GM12864 (cell line): ENCODE measurements at regions not wholly inside any gene's neighbourhood (a gene's known extent, or its start where the extent isn't known, plus 50 kb on each side); places are given as distances from the start of the nearest gene placed in this dataset.

Source experiments
- DNase-seq: peaks from one replicate; pipeline ENCODE4 v3.0.0-alpha.2; 2011; ENCODE audit warnings: low read depth
- H3K4me3 ChIP-seq: 2 replicates; pipeline ENCODE4 v1.5.1; 2011; ENCODE audit warnings: mild to moderate bottlenecking, low read depth, low read length, control low read depth
- TF ChIP-seq, protein P1 (sequence below): IDR thresholded peaks from 2 replicates; pipeline ENCODE4 v1.5.1; 2011; ENCODE audit warnings: low read depth, mild to moderate bottlenecking, moderate library complexity, low read length, control low read depth, inconsistent platforms; ENCODE audit errors: missing control alignments

DNA sequence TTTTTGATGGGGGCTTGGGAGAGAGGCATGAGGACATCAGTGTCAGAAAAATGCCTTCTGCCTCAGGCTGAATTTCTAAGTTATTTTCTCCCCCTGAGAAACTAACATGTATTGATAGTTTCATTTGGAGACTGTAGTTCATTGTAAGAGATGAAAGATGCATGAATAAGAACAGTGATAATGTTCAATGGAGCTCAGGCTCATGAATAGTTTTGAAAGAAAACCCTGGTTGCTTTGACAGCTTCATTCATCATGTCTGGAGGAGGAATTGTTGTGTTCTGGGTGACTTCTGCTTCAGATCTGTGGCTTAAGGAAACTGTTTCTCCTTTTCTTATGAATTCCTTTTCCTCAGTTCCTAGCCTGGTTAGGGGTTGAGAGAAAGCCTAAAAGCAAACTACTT is 204.0 kb upstream of the LRRC3B start:
- TF ChIP-seq, protein P1, sequence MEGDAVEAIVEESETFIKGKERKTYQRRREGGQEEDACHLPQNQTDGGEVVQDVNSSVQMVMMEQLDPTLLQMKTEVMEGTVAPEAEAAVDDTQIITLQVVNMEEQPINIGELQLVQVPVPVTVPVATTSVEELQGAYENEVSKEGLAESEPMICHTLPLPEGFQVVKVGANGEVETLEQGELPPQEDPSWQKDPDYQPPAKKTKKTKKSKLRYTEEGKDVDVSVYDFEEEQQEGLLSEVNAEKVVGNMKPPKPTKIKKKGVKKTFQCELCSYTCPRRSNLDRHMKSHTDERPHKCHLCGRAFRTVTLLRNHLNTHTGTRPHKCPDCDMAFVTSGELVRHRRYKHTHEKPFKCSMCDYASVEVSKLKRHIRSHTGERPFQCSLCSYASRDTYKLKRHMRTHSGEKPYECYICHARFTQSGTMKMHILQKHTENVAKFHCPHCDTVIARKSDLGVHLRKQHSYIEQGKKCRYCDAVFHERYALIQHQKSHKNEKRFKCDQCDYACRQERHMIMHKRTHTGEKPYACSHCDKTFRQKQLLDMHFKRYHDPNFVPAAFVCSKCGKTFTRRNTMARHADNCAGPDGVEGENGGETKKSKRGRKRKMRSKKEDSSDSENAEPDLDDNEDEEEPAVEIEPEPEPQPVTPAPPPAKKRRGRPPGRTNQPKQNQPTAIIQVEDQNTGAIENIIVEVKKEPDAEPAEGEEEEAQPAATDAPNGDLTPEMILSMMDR, result no peak
- H3K4me3 ChIP-seq, result no peak overlapping the region
- no peak for DNase-seq

DNA sequence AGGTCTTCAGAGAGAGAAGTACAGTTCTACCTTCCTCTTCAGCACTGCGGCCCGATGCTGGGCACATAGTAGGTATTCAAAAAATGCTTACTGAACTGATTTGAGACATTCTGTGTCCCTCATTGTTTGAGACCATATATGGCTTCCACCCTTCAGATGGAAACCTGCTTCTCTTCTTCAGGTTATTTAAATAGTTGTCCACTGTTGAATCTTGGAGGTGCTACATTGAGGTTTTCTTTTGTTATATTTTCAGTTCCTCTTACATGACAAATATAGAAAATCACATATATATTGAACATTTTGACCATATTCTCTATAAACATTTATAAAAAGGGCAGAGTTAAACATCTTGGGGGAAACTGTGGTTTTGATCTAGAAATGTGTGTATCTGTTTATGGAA is 200.2 kb upstream of the LRRC3B start:
- TF ChIP-seq, protein P1, result no peak
- H3K4me3 ChIP-seq, result no peak overlapping the region
- DNase-seq, result no peak

DNA sequence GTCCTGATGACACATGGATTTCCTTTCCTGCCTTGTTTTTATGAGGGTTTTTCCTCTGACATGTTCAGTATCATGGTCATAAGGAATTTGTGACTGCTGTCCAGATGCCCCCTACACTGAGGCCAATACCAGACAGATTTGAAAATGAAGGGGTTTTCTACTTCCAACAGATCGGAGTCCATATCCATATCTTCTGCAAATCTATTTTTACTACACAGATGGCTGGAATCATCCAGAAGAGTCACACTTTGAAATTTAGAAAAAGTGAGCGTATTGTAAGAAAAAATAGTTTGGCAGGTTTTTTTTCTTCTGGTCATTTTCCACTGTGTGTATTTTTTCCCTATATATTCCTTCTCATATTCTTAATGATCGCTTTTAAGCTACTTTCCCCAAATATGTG is 197.5 kb upstream of the LRRC3B start:
- no peak overlapping the region for H3K4me3 ChIP-seq
- TF ChIP-seq, protein P1, result no peak
- DNase-seq, result no peak

DNA sequence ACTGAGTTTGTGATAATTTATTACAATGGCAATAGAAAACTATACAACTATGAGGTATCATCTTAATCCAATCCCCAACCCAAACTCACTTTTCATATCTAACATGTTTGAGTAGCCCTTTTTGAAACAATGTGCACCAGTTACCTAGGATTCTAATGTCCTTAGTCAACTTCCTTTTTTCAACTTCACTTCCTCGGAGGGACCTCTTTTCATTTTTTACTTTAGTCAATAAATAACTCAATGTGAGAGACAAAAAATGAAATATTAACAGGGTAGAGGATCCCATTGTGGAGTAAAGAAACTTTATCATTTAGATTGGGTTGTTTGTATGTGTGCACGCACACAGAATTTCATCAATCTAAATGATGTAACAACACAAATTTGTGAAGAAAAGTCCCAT is 193.6 kb upstream of the LRRC3B start:
- H3K4me3 ChIP-seq, result no peak overlapping the region
- DNase-seq, result no peak
- TF ChIP-seq, protein P1, result no peak

DNA sequence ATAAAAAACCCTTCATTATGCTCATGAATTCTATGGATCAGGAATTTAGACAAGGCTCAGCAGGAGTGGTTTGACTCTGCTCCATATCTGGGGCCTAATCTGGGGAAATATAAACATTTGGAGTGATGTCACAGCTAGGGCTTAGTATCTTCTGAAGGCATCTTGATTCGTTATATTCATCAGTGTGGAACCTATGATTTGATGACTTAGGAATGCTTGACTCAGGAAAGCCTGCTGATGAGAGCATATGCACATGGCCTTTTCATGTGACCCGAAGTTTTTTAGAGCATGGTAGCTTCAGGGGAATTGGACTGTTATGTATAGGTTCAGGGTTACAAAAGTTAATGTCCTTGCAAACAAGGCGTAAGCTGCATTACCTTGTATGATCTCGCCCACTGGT is 184.9 kb upstream of the LRRC3B start:
- DNase-seq, result no peak
- TF ChIP-seq, protein P1, result no peak
- H3K4me3 ChIP-seq, result no peak overlapping the region

DNA sequence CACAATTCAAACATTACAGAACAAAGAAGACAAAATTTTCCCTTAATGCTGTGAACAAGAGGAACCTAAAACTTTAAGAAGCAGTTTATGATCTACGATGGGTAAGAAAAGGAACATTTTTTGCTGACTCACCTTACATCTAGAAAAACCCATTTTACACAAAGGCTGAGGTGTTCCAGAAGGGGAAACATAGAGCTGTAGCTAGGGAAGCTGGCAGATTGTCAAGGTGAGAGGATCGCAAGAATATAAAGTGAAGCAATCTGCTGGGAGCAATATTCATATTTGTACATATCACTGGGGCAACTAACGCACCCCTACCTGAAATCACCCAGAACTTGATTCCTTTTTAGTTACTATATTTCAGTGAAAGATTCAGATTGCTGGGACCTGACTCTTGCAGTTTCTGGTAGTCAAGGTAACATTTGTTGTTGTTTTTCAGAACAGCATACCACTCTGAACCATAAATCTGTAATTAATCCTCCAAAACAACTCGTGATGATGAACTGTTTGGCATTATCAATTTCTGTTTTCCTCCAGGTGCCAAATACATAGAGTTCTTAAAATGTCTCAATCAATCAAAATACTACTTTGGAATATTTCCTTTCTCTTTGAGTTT is 184.1 kb upstream of the LRRC3B start:
- DNase-seq, result no peak
- TF ChIP-seq, protein P1, result no peak
- H3K4me3 ChIP-seq, result no peak overlapping the region
